Upper lobe of left lung (tissue), 6 donors: ENCODE measurements at regions not wholly inside any gene's neighbourhood (a gene's known extent, or its start where the extent isn't known, plus 50 kb on each side); places are given as distances from the start of the nearest gene placed in this dataset.

ENCODE experiments used
- ATAC-seq, 2 donors: fragments of 200-7000 bp; cut with Tn5 transposase; one replicate each; pipeline ENCODE4 v1.9.1; 2022; ENCODE audit warnings: mild to moderate bottlenecking in 2 of 2, moderate library complexity in 2 of 2; ENCODE audit not compliant: low FRiP score in 2 of 2
- DNase-seq, 2 donors: peaks; one replicate each; pipeline ENCODE4 v3.0.0-alpha.2; 2019 to 2020
- H3K27ac ChIP-seq, 4 donors: fragments of 200-600 bp; sonication (generic); one replicate each; pipeline ENCODE4 v1.5.1; 2016 to 2019
- H3K27me3 ChIP-seq, 4 donors: fragments of 200-600 bp; sonication (generic); one replicate each; pipeline ENCODE4 v1.5.1; 2017 to 2019
- H3K36me3 ChIP-seq, 4 donors: fragments of 200-600 bp; sonication (generic); one replicate each; pipeline ENCODE4 v1.5.1; 2016 to 2019
- H3K4me1 ChIP-seq, 4 donors: fragments of 200-600 bp; sonication (generic); one replicate each; pipeline ENCODE4 v1.5.1; 2018 to 2019
- H3K4me3 ChIP-seq, 4 donors: fragments of 200-600 bp; sonication (generic); one replicate each; pipeline ENCODE4 v1.5.1; 2017 to 2019; ENCODE audit warnings: mild to moderate bottlenecking in 2 of 4, moderate library complexity in 1 of 4
- H3K9me3 ChIP-seq, 4 donors: fragments of 200-600 bp; sonication (generic); one replicate each; pipeline ENCODE4 v1.5.1; 2018 to 2019
- EP300 ChIP-seq, 4 donors: sonication (generic); formaldehyde crosslinking; IDR thresholded peaks; one replicate each; pipeline ENCODE4 v1.5.1; 2017; ENCODE audit warnings: antibody characterized with exemption in 4 of 4, control low read depth in 2 of 4
- POLR2A ChIP-seq, 4 donors: fragments of 450-650 bp; IDR thresholded peaks; one replicate each; pipeline ENCODE4 v1.5.1; 2016 to 2017; ENCODE audit warnings: antibody characterized with exemption in 4 of 4, mild to moderate bottlenecking in 2 of 4
- POLR2AphosphoS5 ChIP-seq, 2 donors: sonication (generic); formaldehyde crosslinking; IDR thresholded peaks; one replicate each; pipeline ENCODE4 v1.5.1; 2017; ENCODE audit warnings: antibody characterized with exemption in 2 of 2
- WGBS, 2 donors: methylation state at CpG; one replicate each; pipeline ENCODE4 v1.1.5; 2017 to 2018; 5-methylcytosine and 5-hydroxymethylcytosine counted together
- TF ChIP-seq, protein P1 (sequence below), 6 experiments: fragments of 450-650 bp in 4 of 6; fragments of 200-600 bp in 2 of 6; sonication (generic) in 2 of 6; IDR thresholded peaks; one replicate each; pipeline ENCODE4 v1.5.1; 2016 to 2019; ENCODE audit warnings: antibody characterized with exemption in 6 of 6
- donor health status: DM: no; HTN: no; CAD: no; lungs with moderate emphysema.
- donor health status: DM: no; HTN: yes; CAD: no; lungs with severe emphysema.

- 87 to 89% methylated on average over 10 of the region's 12 CpGs for WGBS, 2 donors
- no peak for DNase-seq
- TF ChIP-seq EP300 (IDR thresholded peaks at IDR 0.05) (no peak), POLR2AphosphoS5 (IDR thresholded peaks at IDR 0.05) (no peak), POLR2A (IDR thresholded peaks at IDR 0.05) (no peak)
- TF ChIP-seq, protein P1, sequence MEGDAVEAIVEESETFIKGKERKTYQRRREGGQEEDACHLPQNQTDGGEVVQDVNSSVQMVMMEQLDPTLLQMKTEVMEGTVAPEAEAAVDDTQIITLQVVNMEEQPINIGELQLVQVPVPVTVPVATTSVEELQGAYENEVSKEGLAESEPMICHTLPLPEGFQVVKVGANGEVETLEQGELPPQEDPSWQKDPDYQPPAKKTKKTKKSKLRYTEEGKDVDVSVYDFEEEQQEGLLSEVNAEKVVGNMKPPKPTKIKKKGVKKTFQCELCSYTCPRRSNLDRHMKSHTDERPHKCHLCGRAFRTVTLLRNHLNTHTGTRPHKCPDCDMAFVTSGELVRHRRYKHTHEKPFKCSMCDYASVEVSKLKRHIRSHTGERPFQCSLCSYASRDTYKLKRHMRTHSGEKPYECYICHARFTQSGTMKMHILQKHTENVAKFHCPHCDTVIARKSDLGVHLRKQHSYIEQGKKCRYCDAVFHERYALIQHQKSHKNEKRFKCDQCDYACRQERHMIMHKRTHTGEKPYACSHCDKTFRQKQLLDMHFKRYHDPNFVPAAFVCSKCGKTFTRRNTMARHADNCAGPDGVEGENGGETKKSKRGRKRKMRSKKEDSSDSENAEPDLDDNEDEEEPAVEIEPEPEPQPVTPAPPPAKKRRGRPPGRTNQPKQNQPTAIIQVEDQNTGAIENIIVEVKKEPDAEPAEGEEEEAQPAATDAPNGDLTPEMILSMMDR (IDR thresholded peaks at IDR 0.05) = no peak
These were observed 120.2 kb upstream of the VPREB1 start for GRCh38 chr22:22124374-22124773.

DNA sequence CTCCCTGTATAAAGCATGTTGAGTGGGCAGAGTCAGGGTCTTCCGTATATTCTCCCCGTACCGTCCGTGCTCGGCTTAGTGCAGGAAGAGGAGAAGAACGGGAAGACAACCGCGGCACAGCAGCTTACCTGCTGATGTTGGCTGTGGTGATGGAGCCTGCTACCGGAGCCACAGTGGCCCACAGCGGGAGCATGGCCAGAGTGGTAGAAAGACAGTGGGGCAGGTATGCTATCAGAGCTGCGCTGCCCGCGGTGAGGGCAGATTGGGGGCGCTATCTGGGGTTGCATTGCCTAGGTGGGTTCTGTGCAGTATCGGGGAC, 120.7 kb upstream of the VPREB1 start:
- no peaks in the 10 kb centered on the region for H3K9me3 ChIP-seq
- H3K36me3 ChIP-seq = no peaks in the 10 kb centered on the region
- H3K27me3 ChIP-seq = no peaks in the 10 kb centered on the region
- 90 to 94% methylated on average over 15 of the region's 15 CpGs for WGBS, 2 donors
- H3K27ac ChIP-seq = no peak overlapping the region
- H3K4me3 ChIP-seq = no peak overlapping the region
- no peak for ATAC-seq
- TF ChIP-seq POLR2AphosphoS5 (IDR thresholded peaks at IDR 0.05) = no peak
- TF ChIP-seq, protein P1 (IDR thresholded peaks at IDR 0.05) = no peak
- TF ChIP-seq POLR2A (IDR thresholded peaks at IDR 0.05) = no peak
- no peak for TF ChIP-seq EP300 (IDR thresholded peaks at IDR 0.05)
- peak in 1 of 2 donors; percentile 46 for DNase-seq
- H3K4me1 ChIP-seq = no peaks in the 10 kb centered on the region

More at GRCh38 chr22:22124374-22124773, 120.2 kb upstream of the VPREB1 start:
- peak in 1 of 2 donors; percentile 46 for ATAC-seq
- Histone ChIP-seq H3K4me1 (no peaks in the 10 kb centered on the region), H3K27ac (no peak overlapping the region), H3K9me3 (no peaks in the 10 kb centered on the region), H3K27me3 (no peaks in the 10 kb centered on the region), H3K36me3 (no peaks in the 10 kb centered on the region), H3K4me3 (no peak overlapping the region)

- Histone ChIP-seq H3K36me3 (no peaks in the 10 kb centered on the region), H3K4me1 (no peaks in the 10 kb centered on the region), H3K27ac (no peak overlapping the region), H3K9me3 (no peaks in the 10 kb centered on the region), H3K27me3 (no peaks in the 10 kb centered on the region), H3K4me3 (no peak overlapping the region)
- peak in 1 of 2 donors; percentile 41 for DNase-seq
- 75 to 82% methylated on average over 16 of the region's 16 CpGs for WGBS, 2 donors
- TF ChIP-seq, protein P1 (IDR thresholded peaks at IDR 0.05) = no peak
- TF ChIP-seq POLR2A (IDR thresholded peaks at IDR 0.05) (no peak), POLR2AphosphoS5 (IDR thresholded peaks at IDR 0.05) (no peak), EP300 (IDR thresholded peaks at IDR 0.05) (no peak)
- no peak for ATAC-seq
These were observed 121.2 kb upstream of the VPREB1 start for GRCh38 chr22:22123118-22123959.

- Histone ChIP-seq H3K9me3 (no peaks in the 10 kb centered on the region), H3K27me3 (peaks cover 0 to 5% (median 0%) of the 10 kb centered on the region in 4 donors), H3K4me1 (no peaks in the 10 kb centered on the region), H3K27ac (no peak overlapping the region), H3K36me3 (no peaks in the 10 kb centered on the region), H3K4me3 (no peak overlapping the region)
- WGBS, 2 donors = 76 to 80% methylated on average over 4 of the region's 4 CpGs
- no peak for DNase-seq
- TF ChIP-seq, protein P1 (IDR thresholded peaks at IDR 0.05) = no peak
- TF ChIP-seq POLR2AphosphoS5 (IDR thresholded peaks at IDR 0.05) = no peak
- TF ChIP-seq POLR2A (IDR thresholded peaks at IDR 0.05) = no peak
- no peak for TF ChIP-seq EP300 (IDR thresholded peaks at IDR 0.05)
- ATAC-seq = no peak
These were observed 122.1 kb upstream of the VPREB1 start for GRCh38 chr22:22122348-22123117.
